HFF-Myc (cell line): ENCODE measurements at regions not wholly inside any gene's neighbourhood (a gene's known extent, or its start where the extent isn't known, plus 50 kb on each side); places are given as distances from the start of the nearest gene placed in this dataset.

Experiments
- DNase-seq: peaks from one replicate; pipeline ENCODE4 v3.0.0-alpha.2; 2011; ENCODE audit warnings: low read depth; ENCODE audit errors: extremely low read depth
- H3K4me3 ChIP-seq: replicated peaks from 2 replicates; pipeline ENCODE4 v1.5.1; 2011; ENCODE audit warnings: low read depth, mild to moderate bottlenecking, control low read depth, low read length
- CTCF ChIP-seq: IDR thresholded peaks from 2 replicates; pipeline ENCODE4 v1.5.1; 2012; ENCODE audit warnings: mild to moderate bottlenecking, low read depth, low read length, control low read depth; ENCODE audit errors: missing control alignments

GRCh38 chr2:16566701-16567100 lies 98.9 kb downstream of the CYRIA start:
- DNase-seq, result no peak
- H3K4me3 ChIP-seq, result no peak overlapping the region
- no peak for TF ChIP-seq CTCF

GRCh38 chr2:16565481-16565880 lies 100.2 kb downstream of the CYRIA start:
- no peak for TF ChIP-seq CTCF
- DNase-seq, result no peak
- H3K4me3 ChIP-seq, result no peak overlapping the region

- no peak for TF ChIP-seq CTCF
- DNase-seq, result no peak
- H3K4me3 ChIP-seq, result no peak overlapping the region
These were observed 104.0 kb downstream of the CYRIA start for GRCh38 chr2:16561676-16562075.

GRCh38 chr2:16561251-16561650 lies 104.4 kb downstream of the CYRIA start:
- no peak for DNase-seq
- no peak overlapping the region for H3K4me3 ChIP-seq
- TF ChIP-seq CTCF, result no peak

- H3K4me3 ChIP-seq, result no peak overlapping the region
- no peak for DNase-seq
- TF ChIP-seq CTCF, result no peak
These were observed 106.2 kb downstream of the CYRIA start for GRCh38 chr2:16559278-16560067.

GRCh38 chr2:16554060-16554583 lies 111.5 kb downstream of the CYRIA start:
- DNase-seq, result no peak
- no peak for TF ChIP-seq CTCF
- H3K4me3 ChIP-seq, result no peak overlapping the region

- TF ChIP-seq CTCF, result peak; percentile 15
- no peak overlapping the region for H3K4me3 ChIP-seq
- DNase-seq, result no peak
These were observed 112.4 kb downstream of the CYRIA start for GRCh38 chr2:16553226-16553625.
